ENCODE measurements at regions not wholly inside any gene's neighbourhood (a gene's known extent, or its start where the extent isn't known, plus 50 kb on each side); places are given as distances from the start of the nearest gene placed in this dataset.
"Not testable (repeated sequence)": the region's sequence is repeated elsewhere in the genome, so short reads cannot be mapped to it uniquely, and the experiment has no call there.

GRCh38 chr6:113190170-113190569, 667.0 kb upstream of the MARCKS start:
- no peak for DNase-seq (ENCODE audit: low spot score in 2 of 2)
- Mint-ChIP-seq H3K36me3 (no peaks in the 10 kb centered on the region), H3K4me1 (no peaks in the 10 kb centered on the region), H3K4me3 (no peak overlapping the region), H3K27me3 (no peaks in the 10 kb centered on the region), H3K27ac (no peak overlapping the region), H3K9me3 (peaks cover 4% of the 10 kb centered on the region)
- ATAC-seq (ENCODE audit: low read depth), result no peak

GRCh38 chr6:113194090-113194489, 663.1 kb upstream of the MARCKS start:
- no peaks in the 10 kb centered on the region for H3K36me3 Mint-ChIP-seq
- no peak overlapping the region for H3K4me3 Mint-ChIP-seq
- H3K9me3 Mint-ChIP-seq, result peaks cover 4% of the 10 kb centered on the region
- DNase-seq (ENCODE audit: low spot score in 2 of 2) (no peak), ATAC-seq (ENCODE audit: low read depth) (no peak)
- no peak overlapping the region for H3K27ac Mint-ChIP-seq
- no peaks in the 10 kb centered on the region for H3K27me3 Mint-ChIP-seq
- no peaks in the 10 kb centered on the region for H3K4me1 Mint-ChIP-seq

GRCh38 chr6:113202852-113203714, 654.1 kb upstream of the MARCKS start:
- Mint-ChIP-seq H3K27me3 (no peaks in the 10 kb centered on the region), H3K9me3 (peaks cover 2% of the 10 kb centered on the region)

GRCh38 chr6:113203715-113204110, 653.4 kb upstream of the MARCKS start:
- H3K27ac Mint-ChIP-seq, result no peak overlapping the region
- H3K4me3 Mint-ChIP-seq, result no peak overlapping the region
- H3K9me3 Mint-ChIP-seq, result peaks cover 2% of the 10 kb centered on the region
- peaks cover 3% of the 10 kb centered on the region for H3K4me1 Mint-ChIP-seq
- no peaks in the 10 kb centered on the region for H3K36me3 Mint-ChIP-seq
- H3K27me3 Mint-ChIP-seq, result no peaks in the 10 kb centered on the region
- DNase-seq (ENCODE audit: low spot score in 2 of 2), result no peak
- ATAC-seq (ENCODE audit: low read depth), result no peak

More at GRCh38 chr6:113202852-113203714, 654.1 kb upstream of the MARCKS start:
- Mint-ChIP-seq H3K4me1 (peaks cover 3% of the 10 kb centered on the region), H3K4me3 (no peak overlapping the region), H3K27ac (no peak overlapping the region), H3K36me3 (no peaks in the 10 kb centered on the region)
- DNase-seq (ENCODE audit: low spot score in 2 of 2) (no peak), ATAC-seq (ENCODE audit: low read depth) (no peak)

GRCh38 chr6:113205553-113205952, 651.6 kb upstream of the MARCKS start:
- H3K9me3 Mint-ChIP-seq, result peaks cover 2% of the 10 kb centered on the region
- H3K4me3 Mint-ChIP-seq, result no peak overlapping the region
- no peak for ATAC-seq (ENCODE audit: low read depth)
- no peak for DNase-seq (ENCODE audit: low spot score in 2 of 2)
- peaks cover 3% of the 10 kb centered on the region for H3K4me1 Mint-ChIP-seq
- H3K27me3 Mint-ChIP-seq, result no peaks in the 10 kb centered on the region
- no peaks in the 10 kb centered on the region for H3K36me3 Mint-ChIP-seq
- H3K27ac Mint-ChIP-seq, result no peak overlapping the region

GRCh38 chr6:113208726-113209125, 648.4 kb upstream of the MARCKS start:
- Mint-ChIP-seq H3K4me1 (peaks cover 3% of the 10 kb centered on the region), H3K4me3 (no peak overlapping the region), H3K27ac (peak overlapping the region; percentile 43), H3K27me3 (no peaks in the 10 kb centered on the region), H3K9me3 (peaks cover 2% of the 10 kb centered on the region), H3K36me3 (no peaks in the 10 kb centered on the region)
- DNase-seq (ENCODE audit: low spot score in 2 of 2) (no peak), ATAC-seq (ENCODE audit: low read depth) (no peak)

GRCh38 chr6:113209315-113209714, 647.8 kb upstream of the MARCKS start:
- Mint-ChIP-seq H3K4me1 (peaks cover 3% of the 10 kb centered on the region), H3K4me3 (no peak overlapping the region), H3K27me3 (no peaks in the 10 kb centered on the region), H3K36me3 (peaks cover 1% of the 10 kb centered on the region), H3K27ac (no peak overlapping the region), H3K9me3 (peaks cover 2% of the 10 kb centered on the region)
- DNase-seq (ENCODE audit: low spot score in 2 of 2) (no peak), ATAC-seq (ENCODE audit: low read depth) (no peak)

GRCh38 chr6:113211170-113211569, 646.0 kb upstream of the MARCKS start:
- Mint-ChIP-seq H3K36me3 (peaks cover 1% of the 10 kb centered on the region), H3K4me3 (no peak overlapping the region), H3K4me1 (no peaks in the 10 kb centered on the region), H3K27ac (no peak overlapping the region), H3K27me3 (no peaks in the 10 kb centered on the region), H3K9me3 (peaks cover 2% of the 10 kb centered on the region)
- no peak for DNase-seq (ENCODE audit: low spot score in 2 of 2)
- ATAC-seq (ENCODE audit: low read depth), result no peak

- Mint-ChIP-seq H3K27me3 (peaks cover 3% of the 10 kb centered on the region), H3K9me3 (peaks cover 2% of the 10 kb centered on the region), H3K36me3 (no peaks in the 10 kb centered on the region), H3K27ac (no peak overlapping the region), H3K4me1 (peaks cover 3% of the 10 kb centered on the region), H3K4me3 (no peak overlapping the region)
- ATAC-seq (ENCODE audit: low read depth) (no peak), DNase-seq (ENCODE audit: low spot score in 2 of 2) (no peak)
These were observed 637.4 kb upstream of the MARCKS start for GRCh38 chr6:113219783-113220182.

GRCh38 chr6:113220832-113221231, 636.3 kb upstream of the MARCKS start:
- DNase-seq (ENCODE audit: low spot score in 2 of 2), result no peak
- Mint-ChIP-seq H3K9me3 (peaks cover 2% of the 10 kb centered on the region), H3K36me3 (no peaks in the 10 kb centered on the region), H3K27me3 (peaks cover 3% of the 10 kb centered on the region), H3K27ac (no peak overlapping the region), H3K4me3 (no peak overlapping the region), H3K4me1 (peaks cover 3% of the 10 kb centered on the region)
- no peak for ATAC-seq (ENCODE audit: low read depth)

- Mint-ChIP-seq H3K36me3 (no peaks in the 10 kb centered on the region), H3K9me3 (peaks cover 2% of the 10 kb centered on the region), H3K4me1 (peaks cover 3% of the 10 kb centered on the region), H3K4me3 (no peak overlapping the region), H3K27ac (no peak overlapping the region), H3K27me3 (peaks cover 3% of the 10 kb centered on the region)
- no peak for DNase-seq (ENCODE audit: low spot score in 2 of 2)
- ATAC-seq (ENCODE audit: low read depth), result no peak
These were observed 635.3 kb upstream of the MARCKS start for GRCh38 chr6:113221850-113222249.

GRCh38 chr6:113246186-113246585, 611.0 kb upstream of the MARCKS start:
- no peaks in the 10 kb centered on the region for H3K36me3 Mint-ChIP-seq
- no peaks in the 10 kb centered on the region for H3K4me1 Mint-ChIP-seq
- no peak overlapping the region for H3K4me3 Mint-ChIP-seq
- no peak for DNase-seq (ENCODE audit: low spot score in 2 of 2)
- peaks cover 3% of the 10 kb centered on the region for H3K27me3 Mint-ChIP-seq
- no peak overlapping the region for H3K27ac Mint-ChIP-seq
- no peak for ATAC-seq (ENCODE audit: low read depth)
- no peaks in the 10 kb centered on the region for H3K9me3 Mint-ChIP-seq

GRCh38 chr6:113248532-113248931, 608.6 kb upstream of the MARCKS start:
- no peak overlapping the region for H3K4me3 Mint-ChIP-seq
- peaks cover 3% of the 10 kb centered on the region for H3K27me3 Mint-ChIP-seq
- no peak overlapping the region for H3K27ac Mint-ChIP-seq
- ATAC-seq (ENCODE audit: low read depth), result no peak
- no peaks in the 10 kb centered on the region for H3K4me1 Mint-ChIP-seq
- DNase-seq (ENCODE audit: low spot score in 2 of 2), result no peak
- H3K36me3 Mint-ChIP-seq, result peaks cover under 1% of the 10 kb centered on the region
- peaks cover under 1% of the 10 kb centered on the region for H3K9me3 Mint-ChIP-seq

GRCh38 chr6:113254194-113254593, 603.0 kb upstream of the MARCKS start:
- H3K4me3 Mint-ChIP-seq; H3K36me3 Mint-ChIP-seq; H3K4me1 Mint-ChIP-seq; DNase-seq (ENCODE audit: low spot score in 2 of 2); H3K27ac Mint-ChIP-seq; H3K27me3 Mint-ChIP-seq; ATAC-seq (ENCODE audit: low read depth); H3K9me3 Mint-ChIP-seq: not testable (repeated sequence)

GRCh38 chr6:113258771-113259170, 598.4 kb upstream of the MARCKS start:
- H3K27me3 Mint-ChIP-seq, result peaks cover 4% of the 10 kb centered on the region
- no peak overlapping the region for H3K27ac Mint-ChIP-seq
- ATAC-seq (ENCODE audit: low read depth), result no peak
- H3K9me3 Mint-ChIP-seq, result peaks cover 1% of the 10 kb centered on the region
- H3K4me1 Mint-ChIP-seq, result no peaks in the 10 kb centered on the region
- H3K36me3 Mint-ChIP-seq, result peaks cover under 1% of the 10 kb centered on the region
- no peak for DNase-seq (ENCODE audit: low spot score in 2 of 2)
- no peak overlapping the region for H3K4me3 Mint-ChIP-seq

All from memory B cell (primary cell).